ENCODE measurements at regions not wholly inside any gene's neighbourhood (a gene's known extent, or its start where the extent isn't known, plus 50 kb on each side); places are given as distances from the start of the nearest gene placed in this dataset.

DNA sequence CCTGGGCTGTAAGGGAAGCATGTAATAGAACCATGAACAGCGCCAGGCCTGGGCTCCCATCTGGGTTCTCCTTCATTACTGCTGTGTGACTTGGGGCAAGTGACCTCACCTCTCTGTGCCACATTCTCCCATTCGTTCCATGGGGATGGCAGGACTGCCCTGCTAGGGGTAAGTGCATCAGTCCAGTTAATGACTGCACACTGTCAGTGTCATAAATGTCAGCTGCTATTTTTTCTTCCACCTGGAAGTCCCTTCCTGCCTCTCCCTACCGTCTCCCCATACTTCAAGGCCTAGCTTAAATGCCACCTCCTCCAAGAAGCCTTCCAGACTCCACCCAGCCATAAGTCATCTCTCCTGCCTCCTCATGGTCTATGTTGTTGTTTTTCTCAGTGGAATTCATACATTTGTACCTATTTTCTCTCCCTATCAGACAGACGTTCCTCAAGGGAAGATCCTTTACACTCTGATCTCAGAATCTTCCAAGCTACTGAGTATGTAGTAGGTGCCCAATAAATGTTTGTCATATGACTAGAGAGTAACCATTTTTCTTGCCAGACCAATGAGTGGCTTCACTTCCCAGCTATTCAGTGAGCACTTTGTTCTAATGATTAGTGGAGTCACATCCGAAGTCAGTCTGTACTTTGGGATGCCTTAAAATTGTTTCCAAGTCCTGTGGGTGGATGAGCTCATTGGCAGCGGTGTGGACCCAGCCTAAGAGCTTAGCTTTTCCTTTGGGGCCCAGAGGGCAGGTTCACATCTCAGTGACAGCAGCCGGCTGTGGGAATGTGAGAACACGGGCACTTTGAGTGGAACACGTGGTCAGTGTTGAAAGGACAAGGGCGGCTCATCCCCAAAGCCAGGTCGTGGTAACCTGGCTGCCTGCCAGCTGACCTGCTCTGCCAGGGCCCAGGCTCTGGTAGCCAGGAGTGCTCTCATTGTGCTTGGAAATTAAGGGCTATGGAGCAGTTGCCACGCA, 147.5 kb upstream of the GSE1 start:
- Histone ChIP-seq H3K9me2 (ENCODE audit: insufficient read depth, low read length) (no peaks in the 10 kb centered on the region), H3K36me3 (ENCODE audit: insufficient read depth, low read length) (no peaks in the 10 kb centered on the region), H3K4me3 (ENCODE audit: low read length) (peak overlapping the region; percentile 73), H3K27ac (ENCODE audit: low read length) (no peak overlapping the region), H3F3A (ENCODE audit: insufficient read depth, low read length, poor library complexity, severe bottlenecking) (no peaks in the 10 kb centered on the region), H3K9ac (ENCODE audit: low read length) (no peak overlapping the region), H3K79me2 (replicated peaks; ENCODE audit: insufficient read depth, low read length) (peaks cover 19% of the 10 kb centered on the region), H2AFZ (ENCODE audit: low read depth, low read length) (no peak overlapping the region), H3K9me3 (ENCODE audit: low read length) (no peaks in the 10 kb centered on the region), H3K4me2 (ENCODE audit: low read length) (no peak overlapping the region), H3K27me3 (ENCODE audit: insufficient read depth, low read depth, low read length) (no peaks in the 10 kb centered on the region), H4K20me1 (ENCODE audit: insufficient read depth) (no peaks in the 10 kb centered on the region)
- no peak for TF ChIP-seq TAF1 (IDR thresholded peaks at IDR 0.05; ENCODE audit: low read depth)

DNA sequence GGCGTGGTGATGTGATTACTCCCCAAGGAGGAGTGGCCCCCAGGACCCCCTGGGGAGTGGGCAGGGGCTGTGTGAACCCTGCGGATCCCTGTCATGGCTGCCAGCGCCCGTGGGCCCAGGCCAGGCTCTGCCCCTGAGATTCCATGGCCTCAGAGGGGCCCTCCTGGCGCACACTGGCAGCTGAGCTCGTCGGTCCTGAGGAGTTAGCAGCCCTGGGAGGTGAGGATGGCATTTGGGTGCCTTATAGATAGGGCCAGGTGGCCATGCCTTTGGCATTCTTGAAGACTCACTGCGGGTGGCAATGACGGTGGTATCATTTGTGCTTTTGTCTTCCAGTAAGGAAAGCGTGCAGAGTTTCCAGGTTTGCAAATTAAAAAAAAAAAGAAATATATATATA, 146.8 kb upstream of the GSE1 start:
- Histone ChIP-seq H3K36me3 (ENCODE audit: insufficient read depth, low read length) (no peaks in the 10 kb centered on the region), H3K9me2 (ENCODE audit: insufficient read depth, low read length) (no peaks in the 10 kb centered on the region), H3K79me2 (replicated peaks; ENCODE audit: insufficient read depth, low read length) (peaks cover 19% of the 10 kb centered on the region), H3F3A (ENCODE audit: insufficient read depth, low read length, poor library complexity, severe bottlenecking) (no peaks in the 10 kb centered on the region), H3K27ac (ENCODE audit: low read length) (no peak overlapping the region), H3K27me3 (ENCODE audit: insufficient read depth, low read depth, low read length) (no peaks in the 10 kb centered on the region), H3K4me2 (ENCODE audit: low read length) (no peak overlapping the region), H3K9me3 (ENCODE audit: low read length) (no peaks in the 10 kb centered on the region), H4K20me1 (ENCODE audit: insufficient read depth) (no peaks in the 10 kb centered on the region), H3K9ac (ENCODE audit: low read length) (no peak overlapping the region), H2AFZ (ENCODE audit: low read depth, low read length) (no peak overlapping the region), H3K4me3 (ENCODE audit: low read length) (no peak overlapping the region)
- TF ChIP-seq EZH2 (IDR thresholded peaks at IDR 0.05; ENCODE audit: borderline replicate concordance, insufficient read depth, low read length, poor library complexity, severe bottlenecking) = no peak
- no peak for TF ChIP-seq RAD21 (conservative IDR thresholded peaks at IDR 0.05)
- TF ChIP-seq, protein P1, sequence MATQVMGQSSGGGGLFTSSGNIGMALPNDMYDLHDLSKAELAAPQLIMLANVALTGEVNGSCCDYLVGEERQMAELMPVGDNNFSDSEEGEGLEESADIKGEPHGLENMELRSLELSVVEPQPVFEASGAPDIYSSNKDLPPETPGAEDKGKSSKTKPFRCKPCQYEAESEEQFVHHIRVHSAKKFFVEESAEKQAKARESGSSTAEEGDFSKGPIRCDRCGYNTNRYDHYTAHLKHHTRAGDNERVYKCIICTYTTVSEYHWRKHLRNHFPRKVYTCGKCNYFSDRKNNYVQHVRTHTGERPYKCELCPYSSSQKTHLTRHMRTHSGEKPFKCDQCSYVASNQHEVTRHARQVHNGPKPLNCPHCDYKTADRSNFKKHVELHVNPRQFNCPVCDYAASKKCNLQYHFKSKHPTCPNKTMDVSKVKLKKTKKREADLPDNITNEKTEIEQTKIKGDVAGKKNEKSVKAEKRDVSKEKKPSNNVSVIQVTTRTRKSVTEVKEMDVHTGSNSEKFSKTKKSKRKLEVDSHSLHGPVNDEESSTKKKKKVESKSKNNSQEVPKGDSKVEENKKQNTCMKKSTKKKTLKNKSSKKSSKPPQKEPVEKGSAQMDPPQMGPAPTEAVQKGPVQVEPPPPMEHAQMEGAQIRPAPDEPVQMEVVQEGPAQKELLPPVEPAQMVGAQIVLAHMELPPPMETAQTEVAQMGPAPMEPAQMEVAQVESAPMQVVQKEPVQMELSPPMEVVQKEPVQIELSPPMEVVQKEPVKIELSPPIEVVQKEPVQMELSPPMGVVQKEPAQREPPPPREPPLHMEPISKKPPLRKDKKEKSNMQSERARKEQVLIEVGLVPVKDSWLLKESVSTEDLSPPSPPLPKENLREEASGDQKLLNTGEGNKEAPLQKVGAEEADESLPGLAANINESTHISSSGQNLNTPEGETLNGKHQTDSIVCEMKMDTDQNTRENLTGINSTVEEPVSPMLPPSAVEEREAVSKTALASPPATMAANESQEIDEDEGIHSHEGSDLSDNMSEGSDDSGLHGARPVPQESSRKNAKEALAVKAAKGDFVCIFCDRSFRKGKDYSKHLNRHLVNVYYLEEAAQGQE (IDR thresholded peaks at IDR 0.05; ENCODE audit: borderline replicate concordance) = no peak
- TF ChIP-seq POLR2AphosphoS5 (IDR thresholded peaks at IDR 0.05) = no peak
- no peak for TF ChIP-seq SMC3 (conservative IDR thresholded peaks at IDR 0.05; ENCODE audit: poor library complexity)
- no peak for TF ChIP-seq MXI1 (conservative IDR thresholded peaks at IDR 0.05; ENCODE audit: poor library complexity, severe bottlenecking)
- TF ChIP-seq EP300 (conservative IDR thresholded peaks at IDR 0.05; ENCODE audit: poor library complexity, severe bottlenecking) = no peak
- TF ChIP-seq, protein P2, sequence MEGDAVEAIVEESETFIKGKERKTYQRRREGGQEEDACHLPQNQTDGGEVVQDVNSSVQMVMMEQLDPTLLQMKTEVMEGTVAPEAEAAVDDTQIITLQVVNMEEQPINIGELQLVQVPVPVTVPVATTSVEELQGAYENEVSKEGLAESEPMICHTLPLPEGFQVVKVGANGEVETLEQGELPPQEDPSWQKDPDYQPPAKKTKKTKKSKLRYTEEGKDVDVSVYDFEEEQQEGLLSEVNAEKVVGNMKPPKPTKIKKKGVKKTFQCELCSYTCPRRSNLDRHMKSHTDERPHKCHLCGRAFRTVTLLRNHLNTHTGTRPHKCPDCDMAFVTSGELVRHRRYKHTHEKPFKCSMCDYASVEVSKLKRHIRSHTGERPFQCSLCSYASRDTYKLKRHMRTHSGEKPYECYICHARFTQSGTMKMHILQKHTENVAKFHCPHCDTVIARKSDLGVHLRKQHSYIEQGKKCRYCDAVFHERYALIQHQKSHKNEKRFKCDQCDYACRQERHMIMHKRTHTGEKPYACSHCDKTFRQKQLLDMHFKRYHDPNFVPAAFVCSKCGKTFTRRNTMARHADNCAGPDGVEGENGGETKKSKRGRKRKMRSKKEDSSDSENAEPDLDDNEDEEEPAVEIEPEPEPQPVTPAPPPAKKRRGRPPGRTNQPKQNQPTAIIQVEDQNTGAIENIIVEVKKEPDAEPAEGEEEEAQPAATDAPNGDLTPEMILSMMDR (IDR thresholded peaks at IDR 0.05; ENCODE audit: poor library complexity, severe bottlenecking) = no peak
- no peak for TF ChIP-seq TAF1 (IDR thresholded peaks at IDR 0.05; ENCODE audit: low read depth)
